ENCODE measurements at regions not wholly inside any gene's neighbourhood (a gene's known extent, or its start where the extent isn't known, plus 50 kb on each side); places are given as distances from the start of the nearest gene placed in this dataset.
A peak's percentile ranks its signal among the peaks of the same experiment; 100 is the strongest.

- intact Hi-C loops (cut with micrococcal nuclease) (loop anchor here (1.0 kb wide), 1 partner anchor 881 kb away; no protein-coding TSS in a partner anchor), dilution Hi-C loops (cut with MboI; ENCODE audit: extremely low pct_ligation_motif_present, low sequenced_read_pairs) (no loop called here)
- no peak overlapping the region for H3K9ac ChIP-seq (replicated peaks; ENCODE audit: extremely low read depth, insufficient read depth, low read length)
- no peak overlapping the region for H2AFZ ChIP-seq (ENCODE audit: low read depth, low read length)
- CTCF ChIA-PET: interaction anchor here (0.6 to 1.5 kb wide), 14 partner anchors 8 to 1618 kb away, joined by 3 to 10 read pairs (median 4); partner anchors contain the start of gene GUCY1A2
- H3K79me2 ChIP-seq (ENCODE audit: control insufficient read depth, insufficient read depth, low read length): no peaks in the 10 kb centered on the region
- TF ChIP-seq FOS (IDR thresholded peaks at IDR 0.05; ENCODE audit: borderline replicate concordance, insufficient read depth, low read length) (no peak), POLR2AphosphoS5 (IDR thresholded peaks at IDR 0.05; ENCODE audit: insufficient read depth, low read depth, low read length) (no peak), EZH2 (IDR thresholded peaks at IDR 0.05; ENCODE audit: borderline replicate concordance, low read depth, low read length, severe bottlenecking) (no peak), POLR2A (IDR thresholded peaks at IDR 0.05; ENCODE audit: low read depth, low read length) (no peak), GATA2 (IDR thresholded peaks at IDR 0.05; ENCODE audit: insufficient read depth, insufficient read length, low read depth, low read length) (no peak), MAX (IDR thresholded peaks at IDR 0.05; ENCODE audit: insufficient read depth, insufficient read length) (no peak), JUN (IDR thresholded peaks at IDR 0.05; ENCODE audit: borderline replicate concordance, insufficient read depth, insufficient read length, low read depth) (no peak), MYC (IDR thresholded peaks at IDR 0.05; ENCODE audit: low read depth, low read length) (no peak)
- TF ChIP-seq, protein P1, sequence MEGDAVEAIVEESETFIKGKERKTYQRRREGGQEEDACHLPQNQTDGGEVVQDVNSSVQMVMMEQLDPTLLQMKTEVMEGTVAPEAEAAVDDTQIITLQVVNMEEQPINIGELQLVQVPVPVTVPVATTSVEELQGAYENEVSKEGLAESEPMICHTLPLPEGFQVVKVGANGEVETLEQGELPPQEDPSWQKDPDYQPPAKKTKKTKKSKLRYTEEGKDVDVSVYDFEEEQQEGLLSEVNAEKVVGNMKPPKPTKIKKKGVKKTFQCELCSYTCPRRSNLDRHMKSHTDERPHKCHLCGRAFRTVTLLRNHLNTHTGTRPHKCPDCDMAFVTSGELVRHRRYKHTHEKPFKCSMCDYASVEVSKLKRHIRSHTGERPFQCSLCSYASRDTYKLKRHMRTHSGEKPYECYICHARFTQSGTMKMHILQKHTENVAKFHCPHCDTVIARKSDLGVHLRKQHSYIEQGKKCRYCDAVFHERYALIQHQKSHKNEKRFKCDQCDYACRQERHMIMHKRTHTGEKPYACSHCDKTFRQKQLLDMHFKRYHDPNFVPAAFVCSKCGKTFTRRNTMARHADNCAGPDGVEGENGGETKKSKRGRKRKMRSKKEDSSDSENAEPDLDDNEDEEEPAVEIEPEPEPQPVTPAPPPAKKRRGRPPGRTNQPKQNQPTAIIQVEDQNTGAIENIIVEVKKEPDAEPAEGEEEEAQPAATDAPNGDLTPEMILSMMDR (IDR thresholded peaks at IDR 0.05; ENCODE audit: extremely low read depth in 1 of 2, insufficient read depth in 1 of 2, low read depth in 1 of 2, low read length in 2 of 2): peak; percentile 13 to 24
- no TSS peak for BruUV-seq (replicated peaks)
- H3K27ac ChIP-seq (ENCODE audit: insufficient read depth, low read depth, low read length): no peak overlapping the region
- H3K4me1 ChIP-seq (ENCODE audit: control insufficient read depth, extremely low read depth, insufficient read depth, low read length): no peaks in the 10 kb centered on the region
- POLR2A ChIA-PET: no interaction called here
- no peaks in the 10 kb centered on the region for H3K27me3 ChIP-seq (ENCODE audit: control insufficient read depth in 2 of 2, insufficient read depth in 2 of 2, low read length in 2 of 2)
- no peaks in the 10 kb centered on the region for H3K36me3 ChIP-seq (ENCODE audit: control insufficient read depth in 2 of 2, extremely low read depth in 1 of 2, insufficient read depth in 2 of 2, low read length in 2 of 2)
- no peaks in the 10 kb centered on the region for H3K9me1 ChIP-seq (replicated peaks; ENCODE audit: control insufficient read depth, extremely low read depth, insufficient read depth, low read length)
- peak; percentile 68 for FAIRE-seq
- no peaks in the 10 kb centered on the region for H4K20me1 ChIP-seq (replicated peaks; ENCODE audit: control insufficient read depth, extremely low read depth, insufficient read depth, low read length)
- peak; percentile 37 for DNase-seq (ENCODE audit: low read depth, low spot score)
- no peak overlapping the region for H3K4me2 ChIP-seq (ENCODE audit: insufficient read depth, low read length)
- no peak overlapping the region for H3K4me3 ChIP-seq (replicated peaks in 1 of 3; ENCODE audit: insufficient read depth in 1 of 3, low read depth in 1 of 3, low read length in 3 of 3)
- H3K9me3 ChIP-seq (replicated peaks; ENCODE audit: control insufficient read depth, insufficient read depth, low read length): no peaks in the 10 kb centered on the region
These were observed 79.0 kb downstream of the AASDHPPT start for GRCh38 chr11:106156290-106156937.

All from endothelial cell of umbilical vein (primary cell).